Cardiac muscle cell (in vitro differentiated cells and primary cell): ENCODE measurements at regions not wholly inside any gene's neighbourhood (a gene's known extent, or its start where the extent isn't known, plus 50 kb on each side); places are given as distances from the start of the nearest gene placed in this dataset.

Experiments
- DNase-seq, 2 donors: peaks; one replicate each; pipeline versions ENCODE4 v3.0.0 to v3.0.0-alpha.2; 2010 to 2017; ENCODE audit warnings: low read depth in 1 of 2, low spot score in 1 of 2
- H3K27ac ChIP-seq: fragments of 200-600 bp; sonication (generic); 2 replicates; pipeline ENCODE4 v1.5.1; 2016
- H3K27me3 ChIP-seq: fragments of 200-600 bp; sonication (generic); 2 replicates; pipeline ENCODE4 v1.6.0; 2016; ENCODE audit warnings: control low read depth
- H3K36me3 ChIP-seq: fragments of 200-600 bp; sonication (generic); 2 replicates; pipeline ENCODE4 v1.5.1; 2016; ENCODE audit warnings: control low read depth
- H3K4me1 ChIP-seq: fragments of 200-600 bp; sonication (generic); 2 replicates; pipeline ENCODE4 v1.8.1; 2017; ENCODE audit warnings: low read depth, mild to moderate bottlenecking, mixed run types
- H3K4me3 ChIP-seq: fragments of 200-600 bp; sonication (generic); 2 replicates; pipeline ENCODE4 v1.5.1; 2016; ENCODE audit warnings: mild to moderate bottlenecking
- H3K9me3 ChIP-seq: fragments of 200-600 bp; sonication (generic); 2 replicates; pipeline ENCODE4 v1.5.1; 2017; ENCODE audit warnings: low read depth, mild to moderate bottlenecking, control low read depth
- TF ChIP-seq, protein P1 (sequence below): IDR thresholded peaks from 2 replicates; pipeline ENCODE4 v1.5.1; 2012; ENCODE audit warnings: low read depth, mild to moderate bottlenecking, low read length

DNA sequence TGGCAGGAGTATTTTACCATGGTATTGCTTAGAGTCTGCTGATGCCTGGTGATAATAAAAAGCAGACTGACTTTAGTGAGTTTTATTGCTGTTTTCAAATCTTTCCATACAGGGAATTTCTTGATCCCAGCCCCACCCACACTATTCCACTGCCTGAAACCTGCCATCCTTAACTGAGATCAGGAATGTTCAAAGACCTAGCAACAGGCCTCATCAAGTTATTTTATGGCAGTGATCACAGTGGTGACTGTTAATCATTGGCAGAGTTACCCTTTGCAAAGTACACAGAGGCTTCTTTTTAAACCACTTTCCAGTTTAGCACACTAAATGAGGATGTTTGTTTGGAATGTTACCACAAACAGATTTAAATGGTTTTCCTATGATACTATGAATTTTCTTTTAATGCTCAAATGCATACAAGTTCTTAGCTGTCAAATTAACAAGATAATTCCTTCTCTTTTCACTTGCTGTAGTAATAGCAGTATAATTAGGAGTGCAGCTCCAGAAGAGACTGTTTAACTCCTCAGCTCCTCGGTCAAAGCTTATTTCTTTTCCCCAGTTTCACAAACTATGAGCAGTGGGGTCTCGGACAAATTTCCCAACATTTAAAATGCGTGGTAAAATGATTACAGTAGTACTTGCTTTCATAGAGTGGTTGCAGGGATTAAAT lies 69.9 kb upstream of the USP25 start:
- TF ChIP-seq, protein P1, sequence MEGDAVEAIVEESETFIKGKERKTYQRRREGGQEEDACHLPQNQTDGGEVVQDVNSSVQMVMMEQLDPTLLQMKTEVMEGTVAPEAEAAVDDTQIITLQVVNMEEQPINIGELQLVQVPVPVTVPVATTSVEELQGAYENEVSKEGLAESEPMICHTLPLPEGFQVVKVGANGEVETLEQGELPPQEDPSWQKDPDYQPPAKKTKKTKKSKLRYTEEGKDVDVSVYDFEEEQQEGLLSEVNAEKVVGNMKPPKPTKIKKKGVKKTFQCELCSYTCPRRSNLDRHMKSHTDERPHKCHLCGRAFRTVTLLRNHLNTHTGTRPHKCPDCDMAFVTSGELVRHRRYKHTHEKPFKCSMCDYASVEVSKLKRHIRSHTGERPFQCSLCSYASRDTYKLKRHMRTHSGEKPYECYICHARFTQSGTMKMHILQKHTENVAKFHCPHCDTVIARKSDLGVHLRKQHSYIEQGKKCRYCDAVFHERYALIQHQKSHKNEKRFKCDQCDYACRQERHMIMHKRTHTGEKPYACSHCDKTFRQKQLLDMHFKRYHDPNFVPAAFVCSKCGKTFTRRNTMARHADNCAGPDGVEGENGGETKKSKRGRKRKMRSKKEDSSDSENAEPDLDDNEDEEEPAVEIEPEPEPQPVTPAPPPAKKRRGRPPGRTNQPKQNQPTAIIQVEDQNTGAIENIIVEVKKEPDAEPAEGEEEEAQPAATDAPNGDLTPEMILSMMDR: no peak
- Histone ChIP-seq H3K27me3 (no peaks in the 10 kb centered on the region), H3K27ac (no peak overlapping the region), H3K36me3 (no peaks in the 10 kb centered on the region), H3K9me3 (no peaks in the 10 kb centered on the region), H3K4me1 (no peaks in the 10 kb centered on the region), H3K4me3 (no peak overlapping the region)
- no peak for DNase-seq

DNA sequence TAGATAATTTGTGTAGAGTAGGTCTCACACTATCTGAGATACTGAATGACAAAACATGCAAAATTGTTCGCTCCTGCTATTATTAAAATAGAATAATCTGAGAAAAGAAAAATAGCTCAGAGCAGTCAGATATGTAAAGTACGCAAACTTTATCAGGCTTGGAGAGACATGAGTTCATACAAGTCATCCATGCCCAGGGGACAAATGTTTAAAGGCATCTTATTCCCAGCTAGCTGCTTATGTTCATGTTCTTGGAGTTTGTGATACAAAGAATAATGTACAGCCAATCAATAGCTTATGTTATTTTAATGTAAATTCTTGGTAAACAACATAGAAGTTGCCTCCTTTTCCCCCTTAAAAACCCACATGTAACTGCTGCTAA lies 69.4 kb upstream of the USP25 start:
- Histone ChIP-seq H3K27me3 (no peaks in the 10 kb centered on the region), H3K4me1 (no peaks in the 10 kb centered on the region), H3K4me3 (no peak overlapping the region), H3K9me3 (no peaks in the 10 kb centered on the region), H3K36me3 (no peaks in the 10 kb centered on the region), H3K27ac (no peak overlapping the region)
- DNase-seq: no peak
- TF ChIP-seq, protein P1: no peak

DNA sequence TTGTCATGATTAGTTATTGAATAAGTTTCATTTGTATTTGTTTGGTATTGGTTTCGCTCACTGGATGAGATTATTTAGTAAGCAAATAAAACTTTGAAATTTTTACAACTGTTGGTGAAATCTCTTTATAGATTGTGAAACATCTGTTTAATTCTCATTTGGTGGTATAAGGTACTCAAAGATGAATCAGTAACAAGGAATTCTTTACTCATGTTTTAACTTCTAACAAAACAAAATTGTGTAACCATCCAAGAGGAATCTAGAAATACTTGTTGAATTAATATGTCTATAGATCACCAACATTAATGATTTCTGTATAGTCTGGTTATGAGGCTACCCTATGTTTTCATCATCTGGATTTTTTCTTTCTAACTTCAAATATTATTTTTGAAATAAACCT lies 62.8 kb upstream of the USP25 start:
- Histone ChIP-seq H3K4me1 (peaks cover 5% of the 10 kb centered on the region), H3K27ac (no peak overlapping the region), H3K36me3 (no peaks in the 10 kb centered on the region), H3K9me3 (no peaks in the 10 kb centered on the region), H3K27me3 (no peaks in the 10 kb centered on the region), H3K4me3 (no peak overlapping the region)
- DNase-seq: peak in 1 of 2 donors; percentile 61
- TF ChIP-seq, protein P1: no peak

DNA sequence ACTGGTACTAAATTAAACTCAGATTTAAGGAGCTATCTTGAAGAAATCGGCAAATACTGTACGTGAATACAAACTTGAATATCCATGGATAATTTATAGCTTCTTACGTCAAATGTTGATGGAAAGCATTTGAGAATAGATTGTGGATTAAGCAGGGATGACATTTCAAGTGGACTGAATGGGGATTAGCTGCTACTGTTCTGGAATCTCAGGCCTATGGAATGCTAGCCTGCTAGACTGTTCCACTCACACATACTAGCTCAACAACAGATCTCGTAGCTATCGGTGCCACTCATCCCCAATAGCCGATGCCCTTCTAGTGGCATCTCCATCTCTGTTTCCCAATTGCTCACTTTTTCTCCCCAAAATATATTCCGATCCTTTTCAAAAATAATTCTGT lies 62.0 kb upstream of the USP25 start:
- DNase-seq: peak in 1 of 2 donors; percentile 9
- H3K4me1 ChIP-seq: peaks cover 5% of the 10 kb centered on the region
- H3K4me3 ChIP-seq: no peak overlapping the region
- H3K36me3 ChIP-seq: no peaks in the 10 kb centered on the region
- no peaks in the 10 kb centered on the region for H3K9me3 ChIP-seq
- no peaks in the 10 kb centered on the region for H3K27me3 ChIP-seq
- no peak overlapping the region for H3K27ac ChIP-seq
- TF ChIP-seq, protein P1: no peak

DNA sequence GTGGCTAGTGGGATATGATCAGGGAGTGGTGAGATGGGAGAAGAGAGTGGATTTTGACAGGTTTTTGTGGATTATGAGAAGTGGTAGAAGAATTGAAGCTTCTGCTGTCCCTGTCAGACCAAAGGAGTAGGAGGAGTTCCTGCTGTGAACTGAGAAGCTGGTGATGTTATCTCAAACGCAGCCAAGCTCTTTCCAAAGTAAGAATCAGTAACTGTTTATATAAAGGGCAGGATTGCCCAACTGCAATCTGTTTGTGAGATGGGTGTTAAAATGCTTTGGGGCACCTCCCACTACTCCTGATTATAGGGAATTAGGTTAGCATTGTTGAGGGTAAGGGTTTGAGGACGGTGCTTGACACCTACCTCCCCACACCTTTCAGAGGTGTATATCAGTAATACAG lies 60.5 kb upstream of the USP25 start:
- TF ChIP-seq, protein P1: no peak
- H3K27me3 ChIP-seq: no peaks in the 10 kb centered on the region
- H3K4me3 ChIP-seq: no peak overlapping the region
- H3K36me3 ChIP-seq: no peaks in the 10 kb centered on the region
- H3K27ac ChIP-seq: no peak overlapping the region
- H3K9me3 ChIP-seq: no peaks in the 10 kb centered on the region
- H3K4me1 ChIP-seq: peaks cover 5% of the 10 kb centered on the region
- peak in 1 of 2 donors; percentile 60 for DNase-seq
